GM19468 (cell line): ENCODE measurements at regions not wholly inside any gene's neighbourhood (a gene's known extent, or its start where the extent isn't known, plus 50 kb on each side); places are given as distances from the start of the nearest gene placed in this dataset.

Source experiments
- ATAC-seq: cut with Tn5 transposase; IDR thresholded peaks from one replicate; pipeline ENCODE4 v1.9.1; 2021; ENCODE audit warnings: mild to moderate bottlenecking, moderate library complexity, moderate number of reproducible peaks; ENCODE audit not compliant: unreplicated experiment; ENCODE audit errors: extremely low read depth

- ATAC-seq: no peak
Observed at GRCh38 chr11:31964181-31964580, 126.7 kb upstream of the RCN1 start.

GRCh38 chr11:31960126-31960525 is 130.7 kb upstream of the RCN1 start:
- no peak for ATAC-seq

DNA sequence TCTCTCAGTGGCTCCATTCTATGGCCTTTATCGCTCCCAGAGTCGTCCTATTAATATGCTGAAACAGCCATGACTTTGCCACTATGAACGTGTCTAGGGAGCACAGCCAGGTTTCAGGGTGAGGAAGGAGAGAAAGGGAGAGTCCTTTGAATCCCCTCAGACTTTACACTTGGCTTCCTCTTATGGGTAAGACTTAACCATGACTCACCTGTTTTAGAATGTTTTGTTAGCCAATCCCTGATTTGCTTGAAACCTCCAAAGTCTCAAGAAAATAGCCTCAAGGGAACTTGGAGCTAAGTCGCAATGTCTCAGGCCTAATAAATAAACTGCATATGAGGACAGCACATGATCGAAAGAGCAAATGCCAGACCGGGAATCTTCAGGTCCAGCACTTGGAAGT is 131.2 kb upstream of the RCN1 start:
- no peak for ATAC-seq

DNA sequence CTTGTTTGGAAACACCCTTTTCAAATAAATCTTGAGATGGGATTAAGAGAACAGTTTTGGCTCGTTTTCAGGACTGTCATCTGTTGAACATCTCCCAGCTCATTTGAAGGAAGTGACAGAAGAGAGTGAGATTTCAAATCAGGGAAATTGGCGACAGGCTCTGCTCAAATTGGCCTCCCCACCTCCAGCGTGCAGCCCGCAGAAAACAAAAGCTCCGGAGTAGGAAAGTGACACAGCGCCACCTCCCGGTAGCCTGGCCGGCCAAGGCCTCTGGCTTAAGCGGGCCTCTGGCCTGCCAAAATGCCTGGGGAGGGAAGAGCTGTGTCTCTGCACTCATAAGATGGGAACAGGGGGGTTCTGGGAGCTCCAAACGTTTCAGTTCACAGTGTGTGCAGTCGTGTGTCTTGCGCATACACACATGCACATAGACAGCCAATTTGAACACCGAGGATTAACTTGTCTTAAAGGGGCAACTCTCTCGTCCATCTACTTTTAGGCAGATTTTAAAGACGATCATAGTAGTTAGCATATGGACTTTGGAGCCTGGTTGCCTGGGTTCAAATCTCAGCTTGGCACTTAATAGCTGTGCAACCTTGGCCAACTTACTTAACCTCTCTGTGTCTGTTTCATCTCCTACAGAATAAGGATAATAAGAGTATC is 132.7 kb upstream of the RCN1 start:
- ATAC-seq: peak; percentile 41

DNA sequence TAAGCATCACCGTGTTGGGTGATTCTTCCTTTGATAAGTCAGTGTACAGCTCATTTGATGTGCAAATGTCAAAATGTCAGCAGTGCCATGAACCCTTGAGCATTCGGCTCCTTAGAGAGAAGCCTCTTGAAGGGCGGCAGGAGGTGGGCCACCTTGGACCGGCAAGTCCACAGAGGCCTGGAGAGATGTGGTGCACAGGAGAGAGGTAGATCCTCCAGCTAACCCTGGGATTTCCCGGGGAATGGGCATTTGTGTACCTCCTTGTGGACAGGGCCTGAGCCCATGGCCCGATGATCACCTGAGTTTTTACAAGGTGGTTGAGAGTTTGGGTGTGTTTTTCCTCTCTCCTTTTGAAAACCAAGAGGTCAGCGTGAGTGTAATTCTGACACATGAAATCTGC is 133.2 kb upstream of the RCN1 start:
- no peak for ATAC-seq

DNA sequence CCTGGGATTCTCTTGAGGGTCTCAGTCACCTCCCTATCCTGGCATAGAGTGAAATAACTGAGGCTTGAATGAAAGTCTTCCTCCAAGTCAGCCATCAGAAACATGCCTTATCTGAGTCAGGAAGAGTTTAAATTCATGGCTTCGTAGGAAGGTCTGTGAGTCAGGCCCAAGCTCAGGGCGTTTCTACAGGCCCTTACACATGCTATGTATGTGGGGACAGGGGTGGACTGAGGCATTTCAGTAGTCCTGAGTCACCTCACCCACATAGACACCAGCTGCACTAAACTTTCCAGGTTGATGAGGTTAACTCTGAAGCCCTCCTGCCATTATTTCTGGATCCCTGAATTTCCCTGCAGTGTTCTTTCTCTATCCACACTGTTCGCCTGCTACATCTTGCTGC is 134.6 kb upstream of the RCN1 start:
- ATAC-seq: no peak

DNA sequence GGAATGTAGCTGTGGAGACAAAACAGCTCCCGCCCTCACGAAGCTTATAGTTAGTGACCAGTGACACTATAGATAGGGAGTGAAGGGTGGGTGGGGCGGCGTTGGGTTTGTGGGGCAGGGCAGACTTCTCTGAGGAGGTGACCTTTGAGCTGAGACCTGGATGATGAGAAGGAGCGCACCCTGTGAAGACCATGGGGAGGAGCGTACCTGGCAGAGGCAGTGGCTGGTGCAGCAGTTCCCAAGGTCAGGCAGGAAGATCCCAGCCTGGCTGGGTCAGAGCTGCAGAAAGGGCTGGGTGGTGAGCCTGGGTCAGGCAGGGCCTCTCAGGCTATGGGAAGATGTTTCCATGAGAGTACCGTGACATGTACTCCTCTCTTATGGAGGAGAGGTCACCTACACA is 135.0 kb upstream of the RCN1 start:
- ATAC-seq: no peak

DNA sequence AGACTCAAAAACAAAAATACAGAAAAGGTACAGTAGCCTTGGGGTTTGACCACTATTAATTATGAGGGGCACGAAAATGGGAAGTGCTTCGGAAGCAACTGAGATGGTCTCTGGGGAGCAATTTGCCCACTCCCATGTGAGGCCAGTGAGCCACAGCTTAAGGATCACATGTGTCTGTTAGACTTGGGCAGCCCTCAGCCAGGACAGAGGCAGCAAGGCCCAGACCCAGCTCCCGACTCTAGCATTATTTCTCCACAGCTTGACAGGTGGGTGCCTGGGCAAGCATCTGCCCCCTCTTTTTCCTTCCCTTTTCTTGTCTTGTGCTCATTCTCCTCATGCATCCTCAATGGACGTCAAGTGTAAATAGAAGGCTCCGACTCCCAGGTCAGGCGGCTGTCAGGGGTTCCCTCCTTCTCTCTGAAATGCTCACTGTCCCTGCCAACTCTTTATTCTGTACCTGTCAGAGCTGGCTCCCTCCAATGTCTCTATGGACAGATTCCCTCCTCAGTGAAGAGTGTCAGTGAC is 137.0 kb upstream of the RCN1 start:
- ATAC-seq: no peak

DNA sequence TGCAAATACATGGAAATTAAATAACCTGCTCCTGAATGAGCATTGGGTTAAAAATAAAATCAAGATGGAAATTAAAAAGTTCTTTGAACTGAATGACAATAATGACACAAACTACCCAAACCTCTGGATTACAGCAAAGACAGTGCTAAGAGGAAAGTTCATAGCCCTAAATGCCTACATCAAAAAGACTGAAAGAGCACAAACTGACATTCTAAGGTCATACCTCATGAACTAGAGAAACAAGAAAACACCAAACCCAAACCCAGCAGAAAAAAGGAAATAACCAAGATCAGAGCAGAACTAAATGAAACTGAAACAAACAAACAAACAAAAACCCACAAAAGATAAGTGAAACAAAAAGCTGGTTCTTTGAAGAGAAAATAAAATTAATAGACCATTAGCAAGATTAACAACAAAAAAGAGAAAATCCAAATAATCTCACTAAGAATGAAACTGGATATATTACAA is 138.6 kb upstream of the PAX6 start:
- ATAC-seq: peak; percentile 43

DNA sequence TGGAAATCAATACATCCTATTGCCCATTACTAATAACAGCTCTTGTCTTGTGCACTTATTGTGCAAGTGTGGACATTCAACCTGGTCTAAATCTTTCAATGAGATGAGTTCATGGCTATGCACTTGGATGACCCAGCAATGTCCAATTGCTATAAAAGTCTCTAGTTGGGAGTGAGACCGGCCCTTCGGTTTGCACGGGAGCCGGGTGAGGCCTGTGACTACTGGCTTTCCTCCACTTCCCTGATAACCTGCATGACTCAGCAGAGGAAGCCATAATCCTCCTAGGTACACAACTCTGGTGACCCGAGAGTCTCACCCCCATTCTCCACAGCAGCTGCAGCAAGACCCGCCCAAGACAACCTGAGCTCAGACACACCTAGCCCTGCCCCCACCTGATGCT is 135.9 kb upstream of the PAX6 start:
- no peak for ATAC-seq

GRCh38 chr11:31943056-31943780 is 132.1 kb upstream of the PAX6 start:
- peak; percentile 58 for ATAC-seq

DNA sequence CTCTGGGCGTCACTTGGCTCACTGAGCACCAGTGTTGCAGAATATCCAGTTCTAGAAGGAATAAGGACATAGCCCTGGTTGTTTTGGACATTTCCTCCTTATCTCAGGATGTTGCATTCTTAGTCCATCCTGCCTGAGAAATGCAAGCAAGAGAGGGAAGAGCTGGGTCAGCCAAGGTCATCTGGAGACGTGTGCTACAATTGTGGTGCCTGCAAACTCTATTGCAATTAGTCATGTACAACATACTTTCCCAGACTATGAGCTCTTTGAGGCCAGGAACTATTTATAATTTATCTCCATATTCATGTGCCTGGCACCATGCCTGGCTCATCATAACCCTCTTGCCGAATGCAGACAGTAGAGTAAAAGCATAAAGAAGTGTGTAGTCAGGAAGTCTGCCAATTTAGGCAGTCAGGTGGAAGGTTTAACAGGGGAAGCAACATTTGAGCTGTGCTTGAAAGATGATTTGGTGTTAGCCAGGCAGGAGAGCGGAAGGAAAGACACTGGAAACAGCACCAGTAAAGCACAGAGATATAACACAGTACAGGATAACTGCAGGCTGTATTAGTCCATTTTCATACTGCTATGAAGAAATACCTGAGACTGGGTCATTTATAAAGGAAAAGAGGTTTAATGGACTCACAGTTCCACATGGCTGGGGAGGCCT is 129.4 kb upstream of the PAX6 start:
- ATAC-seq: no peak

- no peak for ATAC-seq
Observed at GRCh38 chr11:31939004-31939403, 127.9 kb upstream of the PAX6 start.

DNA sequence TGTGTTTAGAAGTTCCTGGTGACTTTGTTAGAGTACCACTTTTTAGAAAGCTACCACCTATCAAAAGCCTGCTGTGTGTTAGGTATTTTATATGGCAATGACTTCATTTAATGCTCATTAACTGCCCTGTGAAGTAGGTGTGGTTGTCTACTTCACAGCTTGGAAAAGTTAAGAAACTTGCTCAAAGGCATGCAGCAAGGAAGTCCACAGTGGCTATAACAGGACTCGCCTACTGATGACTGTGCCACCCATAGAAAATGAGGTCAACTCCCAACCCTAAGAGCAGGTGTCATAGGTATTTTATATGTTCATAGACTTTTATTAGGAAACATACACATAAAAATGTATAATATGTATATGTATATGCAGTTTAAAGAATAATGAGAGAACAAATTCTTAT is 125.2 kb upstream of the PAX6 start:
- no peak for ATAC-seq

DNA sequence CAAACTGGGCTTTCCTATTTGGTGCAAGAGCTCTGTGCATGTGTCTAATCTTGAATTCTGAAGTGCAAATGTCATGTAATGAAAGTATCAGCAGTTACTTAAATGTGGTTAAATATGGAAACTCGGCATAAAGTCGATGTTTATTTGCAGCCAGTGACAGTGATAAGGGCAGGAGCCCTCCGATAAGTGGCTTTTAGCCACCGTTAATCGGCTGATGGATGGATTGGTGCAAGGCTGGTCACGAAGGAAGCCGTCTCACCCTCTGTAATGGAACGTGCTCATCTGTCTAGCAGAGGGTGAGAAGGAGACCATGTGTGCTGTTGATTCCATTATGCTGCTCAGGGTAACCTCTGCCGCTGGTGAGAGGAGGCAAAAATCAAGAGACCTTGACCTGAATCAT is 121.8 kb upstream of the PAX6 start:
- no peak for ATAC-seq

DNA sequence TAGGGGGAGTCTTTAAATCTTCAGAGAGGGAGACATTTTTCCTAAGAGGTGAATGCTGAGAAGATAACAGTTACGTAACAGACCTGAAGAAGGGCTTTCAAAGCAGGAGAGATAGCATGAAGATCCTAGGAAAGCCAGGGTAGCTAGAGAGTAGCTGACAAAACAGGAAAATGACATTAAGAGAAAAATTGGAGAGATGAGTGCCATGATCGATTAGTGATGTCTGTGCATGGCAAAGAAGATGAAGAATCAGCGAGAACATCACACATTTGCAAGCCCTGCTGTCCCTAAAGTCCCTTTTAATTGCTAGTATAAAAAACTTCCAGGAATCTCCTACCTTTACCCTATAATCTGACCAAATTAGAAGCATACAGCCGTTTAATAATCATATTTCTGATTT is 116.9 kb upstream of the PAX6 start:
- ATAC-seq: no peak

DNA sequence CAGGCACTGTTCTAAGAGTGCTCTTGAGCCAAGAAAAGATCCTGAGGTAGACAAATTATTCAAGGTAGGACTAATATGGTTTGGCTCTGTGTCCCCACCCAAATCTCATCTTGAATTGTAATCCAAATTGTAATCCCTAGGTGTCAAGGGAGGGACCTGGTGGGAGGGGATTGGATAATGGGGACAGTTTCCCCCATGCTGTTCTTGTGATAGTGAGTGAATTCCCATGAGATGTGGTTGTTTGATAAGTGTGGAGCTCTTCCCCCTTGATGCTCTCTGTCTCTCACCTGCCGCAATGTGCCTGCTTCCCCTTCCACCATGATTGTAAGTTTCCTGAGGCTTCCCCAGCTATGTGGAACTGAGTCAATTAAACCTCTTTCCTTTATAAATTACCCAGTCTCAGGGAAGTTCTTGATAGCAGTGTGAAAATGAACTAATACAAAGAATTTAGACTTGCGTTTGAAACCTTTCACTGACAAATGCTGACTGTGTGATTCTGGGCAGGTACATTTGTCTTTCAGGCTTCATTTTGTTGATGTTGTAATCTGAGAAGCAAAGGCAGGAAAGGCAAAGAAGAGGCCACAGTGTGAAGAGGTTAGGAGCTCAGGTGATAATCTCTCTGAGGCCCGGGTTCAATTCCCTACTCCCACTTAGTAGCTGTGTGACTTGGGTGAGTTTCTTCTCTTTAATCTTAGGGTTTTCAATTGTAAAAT is 115.8 kb upstream of the PAX6 start:
- no peak for ATAC-seq

DNA sequence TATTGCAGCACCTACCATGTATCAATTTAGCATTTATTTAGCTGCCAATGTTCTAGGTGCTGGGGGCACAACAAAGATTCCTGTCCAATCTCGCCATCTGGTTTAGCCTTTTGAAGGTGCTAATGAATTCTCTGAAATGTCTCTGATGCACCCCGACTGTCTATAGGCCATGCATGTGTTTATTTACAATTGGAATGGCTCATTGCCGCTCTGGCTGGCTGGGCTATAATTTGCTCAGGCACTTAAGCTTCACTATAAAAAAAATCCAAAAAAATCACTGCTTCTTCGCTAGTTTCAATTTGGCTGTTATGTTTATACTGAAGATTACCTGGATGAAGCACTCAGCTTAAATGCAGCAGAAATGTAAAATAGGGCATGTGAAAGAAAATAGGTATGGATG is 115.0 kb upstream of the PAX6 start:
- ATAC-seq: no peak

GRCh38 chr11:31922450-31922849 is 111.3 kb upstream of the PAX6 start:
- ATAC-seq: no peak

- no peak for ATAC-seq
Observed at GRCh38 chr11:31921081-31921480, 110.0 kb upstream of the PAX6 start.

GRCh38 chr11:31919175-31919574 is 108.1 kb upstream of the PAX6 start:
- ATAC-seq: no peak
